ENCODE measurements at regions not wholly inside any gene's neighbourhood (a gene's known extent, or its start where the extent isn't known, plus 50 kb on each side); places are given as distances from the start of the nearest gene placed in this dataset.
A peak's percentile ranks its signal among the peaks of the same experiment; 100 is the strongest.

DNA sequence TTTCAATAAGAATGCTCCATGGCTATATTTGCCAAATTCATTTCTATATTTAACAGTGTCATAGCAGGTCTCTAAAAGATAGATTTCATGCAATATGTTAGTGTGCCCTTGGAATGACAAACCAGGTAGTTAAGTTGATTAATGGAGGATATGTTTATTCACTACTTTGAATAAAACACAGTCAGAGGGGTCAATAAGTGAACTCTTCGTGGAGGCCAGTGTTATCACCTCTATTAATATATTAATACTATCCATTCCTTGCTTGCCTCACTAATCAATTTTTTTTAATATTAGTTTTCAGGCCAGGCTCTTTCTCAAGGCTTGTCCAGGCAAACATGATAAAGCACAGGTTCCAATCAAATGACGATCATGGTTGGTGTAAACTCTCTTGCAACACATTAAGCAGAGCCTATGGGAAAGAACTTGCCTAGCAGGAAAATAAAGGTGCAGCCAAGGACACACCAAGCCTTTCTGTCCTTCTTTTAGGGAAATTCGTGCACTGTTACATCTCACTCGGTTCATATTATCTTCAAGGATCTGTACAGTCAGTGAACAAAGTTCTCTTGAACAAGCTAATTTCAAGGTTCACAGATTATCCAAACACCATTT lies 144.7 kb downstream of the DCK start:
- Histone ChIP-seq H3K79me2 (replicated peaks; ENCODE audit: insufficient read depth, low read length) (no peaks in the 10 kb centered on the region), H3K36me3 (ENCODE audit: insufficient read depth, low read length) (no peaks in the 10 kb centered on the region), H3K4me2 (ENCODE audit: low read length) (no peak overlapping the region), H3F3A (ENCODE audit: insufficient read depth, low read length, poor library complexity, severe bottlenecking) (no peaks in the 10 kb centered on the region), H3K27me3 (ENCODE audit: insufficient read depth, low read depth, low read length) (no peaks in the 10 kb centered on the region), H3K9me3 (ENCODE audit: low read length) (no peaks in the 10 kb centered on the region), H2AFZ (ENCODE audit: low read depth, low read length) (no peak overlapping the region), H3K9me2 (ENCODE audit: insufficient read depth, low read length) (no peaks in the 10 kb centered on the region), H3K4me3 (ENCODE audit: low read length) (no peak overlapping the region), H4K20me1 (ENCODE audit: insufficient read depth) (no peaks in the 10 kb centered on the region), H3K27ac (ENCODE audit: low read length) (no peak overlapping the region), H3K9ac (ENCODE audit: low read length) (no peak overlapping the region)
- TF ChIP-seq RAD21 (conservative IDR thresholded peaks at IDR 0.05) = no peak
- TF ChIP-seq, protein P1, sequence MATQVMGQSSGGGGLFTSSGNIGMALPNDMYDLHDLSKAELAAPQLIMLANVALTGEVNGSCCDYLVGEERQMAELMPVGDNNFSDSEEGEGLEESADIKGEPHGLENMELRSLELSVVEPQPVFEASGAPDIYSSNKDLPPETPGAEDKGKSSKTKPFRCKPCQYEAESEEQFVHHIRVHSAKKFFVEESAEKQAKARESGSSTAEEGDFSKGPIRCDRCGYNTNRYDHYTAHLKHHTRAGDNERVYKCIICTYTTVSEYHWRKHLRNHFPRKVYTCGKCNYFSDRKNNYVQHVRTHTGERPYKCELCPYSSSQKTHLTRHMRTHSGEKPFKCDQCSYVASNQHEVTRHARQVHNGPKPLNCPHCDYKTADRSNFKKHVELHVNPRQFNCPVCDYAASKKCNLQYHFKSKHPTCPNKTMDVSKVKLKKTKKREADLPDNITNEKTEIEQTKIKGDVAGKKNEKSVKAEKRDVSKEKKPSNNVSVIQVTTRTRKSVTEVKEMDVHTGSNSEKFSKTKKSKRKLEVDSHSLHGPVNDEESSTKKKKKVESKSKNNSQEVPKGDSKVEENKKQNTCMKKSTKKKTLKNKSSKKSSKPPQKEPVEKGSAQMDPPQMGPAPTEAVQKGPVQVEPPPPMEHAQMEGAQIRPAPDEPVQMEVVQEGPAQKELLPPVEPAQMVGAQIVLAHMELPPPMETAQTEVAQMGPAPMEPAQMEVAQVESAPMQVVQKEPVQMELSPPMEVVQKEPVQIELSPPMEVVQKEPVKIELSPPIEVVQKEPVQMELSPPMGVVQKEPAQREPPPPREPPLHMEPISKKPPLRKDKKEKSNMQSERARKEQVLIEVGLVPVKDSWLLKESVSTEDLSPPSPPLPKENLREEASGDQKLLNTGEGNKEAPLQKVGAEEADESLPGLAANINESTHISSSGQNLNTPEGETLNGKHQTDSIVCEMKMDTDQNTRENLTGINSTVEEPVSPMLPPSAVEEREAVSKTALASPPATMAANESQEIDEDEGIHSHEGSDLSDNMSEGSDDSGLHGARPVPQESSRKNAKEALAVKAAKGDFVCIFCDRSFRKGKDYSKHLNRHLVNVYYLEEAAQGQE (IDR thresholded peaks at IDR 0.05; ENCODE audit: borderline replicate concordance) = no peak
- TF ChIP-seq EP300 (conservative IDR thresholded peaks at IDR 0.05; ENCODE audit: poor library complexity, severe bottlenecking) = no peak
- TF ChIP-seq TAF1 (IDR thresholded peaks at IDR 0.05; ENCODE audit: low read depth) = no peak
- TF ChIP-seq POLR2AphosphoS5 (IDR thresholded peaks at IDR 0.05) = no peak
- TF ChIP-seq, protein P2, sequence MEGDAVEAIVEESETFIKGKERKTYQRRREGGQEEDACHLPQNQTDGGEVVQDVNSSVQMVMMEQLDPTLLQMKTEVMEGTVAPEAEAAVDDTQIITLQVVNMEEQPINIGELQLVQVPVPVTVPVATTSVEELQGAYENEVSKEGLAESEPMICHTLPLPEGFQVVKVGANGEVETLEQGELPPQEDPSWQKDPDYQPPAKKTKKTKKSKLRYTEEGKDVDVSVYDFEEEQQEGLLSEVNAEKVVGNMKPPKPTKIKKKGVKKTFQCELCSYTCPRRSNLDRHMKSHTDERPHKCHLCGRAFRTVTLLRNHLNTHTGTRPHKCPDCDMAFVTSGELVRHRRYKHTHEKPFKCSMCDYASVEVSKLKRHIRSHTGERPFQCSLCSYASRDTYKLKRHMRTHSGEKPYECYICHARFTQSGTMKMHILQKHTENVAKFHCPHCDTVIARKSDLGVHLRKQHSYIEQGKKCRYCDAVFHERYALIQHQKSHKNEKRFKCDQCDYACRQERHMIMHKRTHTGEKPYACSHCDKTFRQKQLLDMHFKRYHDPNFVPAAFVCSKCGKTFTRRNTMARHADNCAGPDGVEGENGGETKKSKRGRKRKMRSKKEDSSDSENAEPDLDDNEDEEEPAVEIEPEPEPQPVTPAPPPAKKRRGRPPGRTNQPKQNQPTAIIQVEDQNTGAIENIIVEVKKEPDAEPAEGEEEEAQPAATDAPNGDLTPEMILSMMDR (IDR thresholded peaks at IDR 0.05; ENCODE audit: poor library complexity, severe bottlenecking) = no peak
- TF ChIP-seq SMC3 (conservative IDR thresholded peaks at IDR 0.05; ENCODE audit: poor library complexity) = no peak
- no peak for TF ChIP-seq EZH2 (IDR thresholded peaks at IDR 0.05; ENCODE audit: borderline replicate concordance, insufficient read depth, low read length, poor library complexity, severe bottlenecking)
- no peak for TF ChIP-seq MXI1 (conservative IDR thresholded peaks at IDR 0.05; ENCODE audit: poor library complexity, severe bottlenecking)

DNA sequence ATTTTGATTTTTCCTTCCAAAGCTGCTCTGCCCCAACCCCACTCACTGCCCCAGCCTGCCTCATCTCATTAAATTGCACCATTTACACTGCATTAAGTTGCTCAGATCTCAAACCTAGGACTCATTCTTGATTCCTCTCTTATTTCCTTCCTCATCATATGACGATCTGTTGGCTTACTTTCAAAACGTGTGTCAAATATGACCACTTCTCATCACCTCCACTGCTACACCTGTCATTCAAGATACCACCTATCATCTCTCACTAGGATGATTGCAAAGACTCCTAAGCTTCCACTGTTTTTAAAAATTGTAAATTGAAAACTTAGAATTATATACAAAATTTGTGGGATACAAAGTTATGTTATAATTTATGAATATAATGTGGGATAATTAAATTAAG lies 147.1 kb downstream of the DCK start:
- Histone ChIP-seq H3K9me3 (ENCODE audit: low read length) (no peaks in the 10 kb centered on the region), H3K9ac (ENCODE audit: low read length) (no peak overlapping the region), H3K4me2 (ENCODE audit: low read length) (no peak overlapping the region), H3K79me2 (replicated peaks; ENCODE audit: insufficient read depth, low read length) (no peaks in the 10 kb centered on the region), H3K36me3 (ENCODE audit: insufficient read depth, low read length) (no peaks in the 10 kb centered on the region), H4K20me1 (ENCODE audit: insufficient read depth) (no peaks in the 10 kb centered on the region), H3K4me3 (ENCODE audit: low read length) (no peak overlapping the region), H3F3A (ENCODE audit: insufficient read depth, low read length, poor library complexity, severe bottlenecking) (no peaks in the 10 kb centered on the region), H2AFZ (ENCODE audit: low read depth, low read length) (no peak overlapping the region), H3K27me3 (ENCODE audit: insufficient read depth, low read depth, low read length) (no peaks in the 10 kb centered on the region), H3K9me2 (ENCODE audit: insufficient read depth, low read length) (no peaks in the 10 kb centered on the region), H3K27ac (ENCODE audit: low read length) (peak overlapping the region; percentile 9)
- TF ChIP-seq POLR2AphosphoS5 (IDR thresholded peaks at IDR 0.05) (peak; percentile 62), EZH2 (IDR thresholded peaks at IDR 0.05; ENCODE audit: borderline replicate concordance, insufficient read depth, low read length, poor library complexity, severe bottlenecking) (no peak), EP300 (conservative IDR thresholded peaks at IDR 0.05; ENCODE audit: poor library complexity, severe bottlenecking) (peak; percentile 77)

Data from neural cell (in vitro differentiated cells).